GM12878 (cell line): ENCODE measurements at regions not wholly inside any gene's neighbourhood (a gene's known extent, or its start where the extent isn't known, plus 50 kb on each side); places are given as distances from the start of the nearest gene placed in this dataset.

Source experiments
- ATAC-seq: fragments of 200-7000 bp; cut with Tn5 transposase; 3 replicates; pipeline ENCODE4 v1.9.1; 2020; ENCODE audit warnings: mild to moderate bottlenecking, moderate library complexity
- BruUV-seq: library from RNA; stranded (reverse); fragments of 400-500 nt; replicated peaks from 2 replicates; lab custom pipeline; 2021; lab: Mats Ljungman, UMichigan
- CTCF ChIA-PET: fragments of 300-600 bp; sonication (Branson Sonifier 250); formaldehyde crosslinking; extraction: SDS; loops from one replicate; lab custom pipeline; 2021; ENCODE audit warnings: inconsistent platforms; lab: Yijun Ruan, JAX
- POLR2A ChIA-PET: fragments of 350-600 bp; formaldehyde crosslinking; extraction: SDS; loops from one replicate; lab custom pipeline; 2021; ENCODE audit warnings: inconsistent platforms; lab: Charles Lee
- RAD21 ChIA-PET: fragments of 300-600 bp; sonication (Branson Sonifier 250); formaldehyde crosslinking; loops from one replicate; lab custom pipeline; 2023; ENCODE audit warnings: antibody characterized with exemption; ENCODE audit not compliant: unreplicated experiment; lab: Charles Lee
- SMC1A ChIA-PET: fragments of 300-600 bp; sonication (Branson Sonifier 250); formaldehyde crosslinking; loops from one replicate; lab custom pipeline; 2023; ENCODE audit not compliant: unreplicated experiment, uncharacterized antibody; lab: Charles Lee
- DNase-seq: peaks from one replicate; pipeline ENCODE4 v3.0.0-alpha.2; 2011; ENCODE audit warnings: low read depth, low spot score
- FAIRE-seq: peaks from 3 replicates; lab custom pipeline; 2011; peaks lifted over from hg19 to GRCh38; lab: Jason Lieb, UNC
- H2AFZ ChIP-seq: 2 replicates; pipeline ENCODE4 v1.6.0; 2011; ENCODE audit warnings: low read depth, low read length, control low read depth; ENCODE audit not compliant: control insufficient read depth
- H3K27ac ChIP-seq: 2 replicates; pipeline ENCODE4 v1.5.1; 2011; ENCODE audit warnings: control low read depth; ENCODE audit not compliant: control insufficient read depth, insufficient read depth
- H3K27me3 ChIP-seq, 2 experiments: replicated peaks in 1 of 2; 2 replicates each; pipeline versions ENCODE4 v1.6.0 to v1.6.1; 2011; ENCODE audit warnings: low read length in 1 of 2; ENCODE audit not compliant: control insufficient read depth in 2 of 2, insufficient read depth in 2 of 2
- H3K36me3 ChIP-seq, 2 experiments: 2 replicates each; pipeline ENCODE4 v1.5.1; 2011; ENCODE audit warnings: low read length in 1 of 2; ENCODE audit not compliant: control insufficient read depth in 2 of 2, insufficient read depth in 2 of 2
- H3K4me1 ChIP-seq: 2 replicates; pipeline ENCODE4 v1.6.1; 2011; ENCODE audit warnings: mild to moderate bottlenecking, low read length, moderate library complexity, mixed read lengths; ENCODE audit not compliant: control insufficient read depth, insufficient read depth
- H3K4me2 ChIP-seq: 2 replicates; pipeline ENCODE4 v1.6.0; 2011; ENCODE audit warnings: control low read depth; ENCODE audit not compliant: control insufficient read depth, insufficient read depth
- H3K4me3 ChIP-seq: fragments of 200-600 bp; sonication (generic); 2 replicates; pipeline ENCODE4 v1.5.1; 2016
- H3K79me2 ChIP-seq: 2 replicates; pipeline ENCODE4 v1.6.0; 2011; ENCODE audit warnings: low read length; ENCODE audit not compliant: control insufficient read depth, insufficient read depth
- H3K9ac ChIP-seq: 2 replicates; pipeline ENCODE4 v1.8.0; 2011; ENCODE audit warnings: low read length, control low read depth, mixed read lengths; ENCODE audit not compliant: control insufficient read depth, insufficient read depth
- H3K9me3 ChIP-seq: replicated peaks from 3 replicates; pipeline ENCODE4 v1.5.1; 2011; ENCODE audit warnings: mild to moderate bottlenecking, low read length; ENCODE audit not compliant: control insufficient read depth, insufficient read depth
- H4K20me1 ChIP-seq: 2 replicates; pipeline ENCODE4 v1.6.0; 2011; ENCODE audit not compliant: control insufficient read depth, insufficient read depth
- CBX5 ChIP-seq: sonication (generic); IDR thresholded peaks from 2 replicates; pipeline ENCODE4 v1.6.1; 2016; ENCODE audit warnings: low read depth, moderate library complexity, mild to moderate bottlenecking, inconsistent platforms
- CHD4 ChIP-seq: fragments of 200-600 bp; sonication (generic); IDR thresholded peaks from 2 replicates; pipeline ENCODE4 v1.6.1; 2016; ENCODE audit warnings: mild to moderate bottlenecking
- EZH2 ChIP-seq: IDR thresholded peaks from 2 replicates; pipeline ENCODE4 v1.6.1; 2012; ENCODE audit warnings: low read depth, mild to moderate bottlenecking, control low read depth, inconsistent platforms, low read length, borderline replicate concordance; ENCODE audit not compliant: control insufficient read depth
- IKZF1 ChIP-seq: fragments of 450-650 bp; conservative IDR thresholded peaks from 2 replicates; pipeline ENCODE4 v1.6.1; 2017; ENCODE audit warnings: antibody characterized with exemption, mild to moderate bottlenecking
- JUNB ChIP-seq: IDR thresholded peaks from 2 replicates; pipeline ENCODE4 v1.6.1; 2016; ENCODE audit warnings: antibody characterized with exemption, mild to moderate bottlenecking
- MYC ChIP-seq: IDR thresholded peaks from 2 replicates; pipeline ENCODE4 v1.6.1; 2011; ENCODE audit warnings: mild to moderate bottlenecking, low read length, moderate library complexity, inconsistent platforms; ENCODE audit not compliant: insufficient read depth, insufficient replicate concordance, insufficient read length, severe bottlenecking
- POU2F2 ChIP-seq: IDR thresholded peaks from 3 replicates; pipeline ENCODE4 v1.6.1; 2011; ENCODE audit warnings: low read depth, mild to moderate bottlenecking, low read length, borderline replicate concordance
- STAT3 ChIP-seq: IDR thresholded peaks from 2 replicates; pipeline ENCODE4 v1.6.1; 2011; ENCODE audit warnings: low read depth, low read length, improper control_type of control experiment
- SUPT20H ChIP-seq: IDR thresholded peaks from 2 replicates; pipeline ENCODE4 v1.6.1; 2011; ENCODE audit warnings: low read depth, mild to moderate bottlenecking, low read length, moderate library complexity, borderline replicate concordance; ENCODE audit not compliant: control insufficient read depth
- TCF3 ChIP-seq: IDR thresholded peaks from 2 replicates; pipeline ENCODE4 v1.6.1; 2012; ENCODE audit warnings: low read depth, mild to moderate bottlenecking, low read length, borderline replicate concordance; ENCODE audit not compliant: insufficient read depth
- WRNIP1 ChIP-seq: IDR thresholded peaks from 2 replicates; pipeline ENCODE4 v1.6.1; 2011; ENCODE audit warnings: low read depth, low read length, improper control_type of control experiment, borderline replicate concordance
- WGBS: methylation state at CpG from one replicate; pipeline ENCODE4 v1.1.6; 2016; ENCODE audit warnings: low lambda C conversion rate; ENCODE audit not compliant: insufficient replicate concordance, insufficient coverage; ENCODE audit errors: missing lambda C conversion rate; 5-methylcytosine and 5-hydroxymethylcytosine counted together
- in situ Hi-C: fragments of 300-500 bp; cut with MboI; formaldehyde crosslinking; loops from 9 replicates; pipeline ENCODE4 v1.14.3; 2018; ENCODE audit warnings: mixed read lengths
- intact Hi-C: fragments of 100-400 bp; cut with micrococcal nuclease; formaldehyde crosslinking; loops from one replicate; pipeline ENCODE4 v1.14.2; 2022; ENCODE audit not compliant: unreplicated experiment
- TF ChIP-seq, protein P1 (sequence below): fragments of 450-650 bp; IDR thresholded peaks from 2 replicates; pipeline ENCODE4 v1.6.1; 2016; ENCODE audit warnings: mild to moderate bottlenecking
- TF ChIP-seq, protein P2 (sequence below): fragments of 450-650 bp; IDR thresholded peaks from 2 replicates; pipeline ENCODE4 v1.6.1; 2017; ENCODE audit warnings: mild to moderate bottlenecking, moderate library complexity

DNA sequence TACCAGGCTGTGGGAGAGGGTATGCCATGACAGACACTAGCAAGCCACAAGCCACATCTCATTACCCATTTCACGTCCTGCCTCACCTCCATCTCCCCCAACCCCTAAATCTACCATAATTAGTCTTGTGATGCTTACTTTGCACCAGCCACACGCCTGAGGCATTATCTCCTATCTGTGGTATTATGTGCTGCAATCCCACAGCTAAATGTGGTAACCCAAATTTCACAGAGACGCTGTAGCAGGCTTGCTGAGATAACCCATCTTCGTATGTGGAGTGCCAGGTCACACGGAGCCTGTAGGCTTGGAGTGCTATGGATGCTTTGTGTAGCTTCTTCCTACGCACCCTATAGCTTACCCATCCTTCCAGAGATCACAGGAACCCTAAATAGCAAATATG, 256.7 kb upstream of the KCNH8 start:
- 12% methylated on average over 6 of the region's 6 CpGs for WGBS
- TF ChIP-seq EZH2 (no peak), POU2F2 (no peak), CBX5 (no peak), WRNIP1 (no peak), CHD4 (no peak), TCF3 (no peak), STAT3 (no peak), SUPT20H (no peak), MYC (no peak), JUNB (no peak), IKZF1 (no peak)
- TF ChIP-seq, protein P1, sequence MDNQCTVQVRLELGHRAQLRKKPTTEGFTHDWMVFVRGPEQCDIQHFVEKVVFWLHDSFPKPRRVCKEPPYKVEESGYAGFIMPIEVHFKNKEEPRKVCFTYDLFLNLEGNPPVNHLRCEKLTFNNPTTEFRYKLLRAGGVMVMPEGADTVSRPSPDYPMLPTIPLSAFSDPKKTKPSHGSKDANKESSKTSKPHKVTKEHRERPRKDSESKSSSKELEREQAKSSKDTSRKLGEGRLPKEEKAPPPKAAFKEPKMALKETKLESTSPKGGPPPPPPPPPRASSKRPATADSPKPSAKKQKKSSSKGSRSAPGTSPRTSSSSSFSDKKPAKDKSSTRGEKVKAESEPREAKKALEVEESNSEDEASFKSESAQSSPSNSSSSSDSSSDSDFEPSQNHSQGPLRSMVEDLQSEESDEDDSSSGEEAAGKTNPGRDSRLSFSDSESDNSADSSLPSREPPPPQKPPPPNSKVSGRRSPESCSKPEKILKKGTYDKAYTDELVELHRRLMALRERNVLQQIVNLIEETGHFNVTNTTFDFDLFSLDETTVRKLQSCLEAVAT: no peak
- TF ChIP-seq, protein P2, sequence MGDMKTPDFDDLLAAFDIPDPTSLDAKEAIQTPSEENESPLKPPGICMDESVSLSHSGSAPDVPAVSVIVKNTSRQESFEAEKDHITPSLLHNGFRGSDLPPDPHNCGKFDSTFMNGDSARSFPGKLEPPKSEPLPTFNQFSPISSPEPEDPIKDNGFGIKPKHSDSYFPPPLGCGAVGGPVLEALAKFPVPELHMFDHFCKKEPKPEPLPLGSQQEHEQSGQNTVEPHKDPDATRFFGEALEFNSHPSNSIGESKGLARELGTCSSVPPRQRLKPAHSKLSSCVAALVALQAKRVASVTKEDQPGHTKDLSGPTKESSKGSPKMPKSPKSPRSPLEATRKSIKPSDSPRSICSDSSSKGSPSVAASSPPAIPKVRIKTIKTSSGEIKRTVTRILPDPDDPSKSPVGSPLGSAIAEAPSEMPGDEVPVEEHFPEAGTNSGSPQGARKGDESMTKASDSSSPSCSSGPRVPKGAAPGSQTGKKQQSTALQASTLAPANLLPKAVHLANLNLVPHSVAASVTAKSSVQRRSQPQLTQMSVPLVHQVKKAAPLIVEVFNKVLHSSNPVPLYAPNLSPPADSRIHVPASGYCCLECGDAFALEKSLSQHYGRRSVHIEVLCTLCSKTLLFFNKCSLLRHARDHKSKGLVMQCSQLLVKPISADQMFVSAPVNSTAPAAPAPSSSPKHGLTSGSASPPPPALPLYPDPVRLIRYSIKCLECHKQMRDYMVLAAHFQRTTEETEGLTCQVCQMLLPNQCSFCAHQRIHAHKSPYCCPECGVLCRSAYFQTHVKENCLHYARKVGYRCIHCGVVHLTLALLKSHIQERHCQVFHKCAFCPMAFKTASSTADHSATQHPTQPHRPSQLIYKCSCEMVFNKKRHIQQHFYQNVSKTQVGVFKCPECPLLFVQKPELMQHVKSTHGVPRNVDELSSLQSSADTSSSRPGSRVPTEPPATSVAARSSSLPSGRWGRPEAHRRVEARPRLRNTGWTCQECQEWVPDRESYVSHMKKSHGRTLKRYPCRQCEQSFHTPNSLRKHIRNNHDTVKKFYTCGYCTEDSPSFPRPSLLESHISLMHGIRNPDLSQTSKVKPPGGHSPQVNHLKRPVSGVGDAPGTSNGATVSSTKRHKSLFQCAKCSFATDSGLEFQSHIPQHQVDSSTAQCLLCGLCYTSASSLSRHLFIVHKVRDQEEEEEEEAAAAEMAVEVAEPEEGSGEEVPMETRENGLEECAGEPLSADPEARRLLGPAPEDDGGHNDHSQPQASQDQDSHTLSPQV: no peak
- in situ Hi-C loops (no loop called here), intact Hi-C loops (no loop called here)
- DNase-seq (no peak), FAIRE-seq (no peak), ATAC-seq (no peak)
- no peak overlapping the region for H3K4me2 ChIP-seq
- no TSS peak for BruUV-seq
- H3K4me3 ChIP-seq: no peak overlapping the region
- no peak overlapping the region for H2AFZ ChIP-seq
- RAD21 ChIA-PET: no interaction called here
- H3K27ac ChIP-seq: no peak overlapping the region
- CTCF ChIA-PET: interaction anchor here (1.7 kb wide), 1 partner anchor 44 kb away, joined by 6 read pairs; no protein-coding TSS in a partner anchor
- H3K36me3 ChIP-seq: no peaks in the 10 kb centered on the region
- H3K9me3 ChIP-seq: no peaks in the 10 kb centered on the region
- no peaks in the 10 kb centered on the region for H4K20me1 ChIP-seq
- H3K79me2 ChIP-seq: no peaks in the 10 kb centered on the region
- POLR2A ChIA-PET: no interaction called here
- SMC1A ChIA-PET: no interaction called here
- no peak overlapping the region for H3K9ac ChIP-seq
- H3K4me1 ChIP-seq: no peaks in the 10 kb centered on the region
- no peaks in the 10 kb centered on the region; a peak in 1 of 4 replicates for H3K27me3 ChIP-seq
